ENCODE measurements at regions not wholly inside any gene's neighbourhood (a gene's known extent, or its start where the extent isn't known, plus 50 kb on each side); places are given as distances from the start of the nearest gene placed in this dataset.

GRCh38 chr5:3993856-3994473 is 398.3 kb downstream of the IRX1 start:
- H3K4me3 Mint-ChIP-seq (ENCODE audit: low read depth, unreplicated experiment), result no peak overlapping the region
- H3K4me1 Mint-ChIP-seq (ENCODE audit: low read depth, unreplicated experiment), result no peaks in the 10 kb centered on the region
- intact Hi-C loops (cut with micrococcal nuclease; ENCODE audit: unreplicated experiment), result no loop called here
- H3K9me3 Mint-ChIP-seq (ENCODE audit: low read depth, unreplicated experiment), result peaks cover 7% of the 10 kb centered on the region
- TF ChIP-seq CTCF (IDR thresholded peaks at IDR 0.05; ENCODE audit: unreplicated experiment), result no peak
- BruUV-seq (replicated peaks), result no TSS peak
- no peaks in the 10 kb centered on the region for H3K27me3 Mint-ChIP-seq (ENCODE audit: unreplicated experiment)
- no peak overlapping the region for H3K27ac Mint-ChIP-seq (ENCODE audit: unreplicated experiment)
- CTCF ChIA-PET, result no interaction called here
- no peak for DNase-seq
- no peaks in the 10 kb centered on the region for H3K36me3 Mint-ChIP-seq (ENCODE audit: insufficient read depth, unreplicated experiment)

- no peak overlapping the region for H3K4me3 Mint-ChIP-seq (ENCODE audit: low read depth, unreplicated experiment)
- no peaks in the 10 kb centered on the region for H3K27me3 Mint-ChIP-seq (ENCODE audit: unreplicated experiment)
- no peak for TF ChIP-seq CTCF (IDR thresholded peaks at IDR 0.05; ENCODE audit: unreplicated experiment)
- H3K4me1 Mint-ChIP-seq (ENCODE audit: low read depth, unreplicated experiment), result no peaks in the 10 kb centered on the region
- H3K9me3 Mint-ChIP-seq (ENCODE audit: low read depth, unreplicated experiment), result peaks cover 7% of the 10 kb centered on the region
- H3K36me3 Mint-ChIP-seq (ENCODE audit: insufficient read depth, unreplicated experiment), result no peaks in the 10 kb centered on the region
- intact Hi-C loops (cut with micrococcal nuclease; ENCODE audit: unreplicated experiment), result no loop called here
- no peak overlapping the region for H3K27ac Mint-ChIP-seq (ENCODE audit: unreplicated experiment)
- CTCF ChIA-PET, result no interaction called here
- BruUV-seq (replicated peaks), result no TSS peak
- no peak for DNase-seq
Observed at GRCh38 chr5:3994628-3995027, 399.0 kb downstream of the IRX1 start.

GRCh38 chr5:3995954-3996619 is 400.5 kb downstream of the IRX1 start:
- CTCF ChIA-PET, result no interaction called here
- BruUV-seq (replicated peaks), result no TSS peak
- Mint-ChIP-seq H3K36me3 (ENCODE audit: insufficient read depth, unreplicated experiment) (no peaks in the 10 kb centered on the region), H3K27me3 (ENCODE audit: unreplicated experiment) (no peaks in the 10 kb centered on the region), H3K27ac (ENCODE audit: unreplicated experiment) (no peak overlapping the region), H3K4me1 (ENCODE audit: low read depth, unreplicated experiment) (no peaks in the 10 kb centered on the region), H3K9me3 (ENCODE audit: low read depth, unreplicated experiment) (peaks cover 10% of the 10 kb centered on the region), H3K4me3 (ENCODE audit: low read depth, unreplicated experiment) (no peak overlapping the region)
- TF ChIP-seq CTCF (IDR thresholded peaks at IDR 0.05; ENCODE audit: unreplicated experiment), result no peak
- no peak for DNase-seq
- intact Hi-C loops (cut with micrococcal nuclease; ENCODE audit: unreplicated experiment), result no loop called here

- Mint-ChIP-seq H3K27me3 (ENCODE audit: unreplicated experiment) (no peaks in the 10 kb centered on the region), H3K4me1 (ENCODE audit: low read depth, unreplicated experiment) (no peaks in the 10 kb centered on the region), H3K9me3 (ENCODE audit: low read depth, unreplicated experiment) (peaks cover 6% of the 10 kb centered on the region), H3K4me3 (ENCODE audit: low read depth, unreplicated experiment) (no peak overlapping the region), H3K27ac (ENCODE audit: unreplicated experiment) (no peak overlapping the region), H3K36me3 (ENCODE audit: insufficient read depth, unreplicated experiment) (no peaks in the 10 kb centered on the region)
- DNase-seq, result no peak
- intact Hi-C loops (cut with micrococcal nuclease; ENCODE audit: unreplicated experiment), result no loop called here
- CTCF ChIA-PET, result no interaction called here
- no peak for TF ChIP-seq CTCF (IDR thresholded peaks at IDR 0.05; ENCODE audit: unreplicated experiment)
- no TSS peak for BruUV-seq (replicated peaks)
Observed at GRCh38 chr5:3996707-3997336, 401.2 kb downstream of the IRX1 start.
